Left hindlimb (tissue), 1 donor: ENCODE measurements at regions not wholly inside any gene's neighbourhood (a gene's known extent, or its start where the extent isn't known, plus 50 kb on each side); places are given as distances from the start of the nearest gene placed in this dataset.

Source experiments
- DNase-seq: peaks from one replicate; pipeline ENCODE4 v3.0.0-alpha.2; 2018

- DNase-seq = no peak
Measured at GRCh38 chrX:143171703-143172102, 146.0 kb downstream of the SPANXN4 start.

- DNase-seq = no peak
Measured at GRCh38 chrX:143165778-143166177, 140.1 kb downstream of the SPANXN4 start.

GRCh38 chrX:143139681-143140080 lies 114.0 kb downstream of the SPANXN4 start:
- DNase-seq = no peak

DNA sequence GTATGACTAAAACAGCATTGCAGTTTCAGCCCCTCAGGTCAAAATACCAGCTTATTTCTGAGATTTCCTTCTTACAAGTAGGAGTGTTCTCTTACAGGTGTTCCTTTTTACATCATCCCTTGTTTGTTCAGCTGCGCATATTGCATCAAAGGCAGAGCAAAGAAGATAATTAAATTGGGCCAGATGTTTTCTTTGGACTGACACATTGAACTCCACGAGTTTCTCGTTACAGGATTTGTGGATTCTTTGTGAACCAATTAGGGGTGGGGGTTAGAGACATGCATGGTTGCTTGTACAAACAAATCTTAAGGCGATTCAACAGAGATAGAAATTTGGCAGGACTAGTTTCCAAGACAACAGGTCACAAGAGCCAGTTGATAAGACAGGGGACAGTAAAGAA lies 95.7 kb downstream of the SPANXN4 start:
- no peak for DNase-seq

DNA sequence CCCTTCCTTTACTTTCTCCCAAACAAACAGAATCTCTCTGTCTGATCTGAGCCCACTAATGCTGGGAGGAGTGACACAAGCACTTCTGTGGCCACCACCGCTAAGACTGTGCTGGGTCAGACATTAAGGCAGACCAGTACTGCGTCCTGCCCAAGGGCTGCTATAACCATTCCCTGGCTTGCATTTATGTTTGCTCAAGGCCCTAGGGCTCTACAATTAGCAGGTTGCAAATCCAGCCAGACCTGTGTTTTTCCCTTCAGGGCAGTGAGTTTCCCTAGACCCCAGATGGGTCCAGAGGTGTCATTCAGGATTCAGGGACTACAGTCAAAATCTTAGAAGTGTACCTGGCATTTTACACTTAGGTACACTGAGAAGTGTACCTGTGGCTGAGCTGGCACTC lies 89.7 kb downstream of the SPANXN4 start:
- no peak for DNase-seq

DNA sequence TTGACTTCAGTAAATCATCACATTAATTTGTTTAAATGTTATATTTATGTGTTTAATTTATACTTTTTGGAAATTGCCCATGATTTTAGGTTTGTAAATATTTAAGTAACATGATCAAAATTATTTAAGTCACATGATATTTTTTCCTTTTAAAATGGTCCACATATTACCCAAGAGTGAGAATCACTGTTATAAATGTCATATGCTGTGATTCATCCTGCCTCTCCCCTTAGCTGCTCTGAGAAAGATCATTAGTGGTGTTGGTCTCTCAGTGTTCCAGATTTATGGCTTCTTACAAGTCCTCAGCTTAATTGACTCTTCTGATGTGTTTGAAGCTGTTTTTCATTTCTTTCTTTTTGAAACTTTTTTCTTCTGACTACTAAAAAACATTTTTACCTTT lies 70.1 kb downstream of the SPANXN4 start:
- DNase-seq = no peak

DNA sequence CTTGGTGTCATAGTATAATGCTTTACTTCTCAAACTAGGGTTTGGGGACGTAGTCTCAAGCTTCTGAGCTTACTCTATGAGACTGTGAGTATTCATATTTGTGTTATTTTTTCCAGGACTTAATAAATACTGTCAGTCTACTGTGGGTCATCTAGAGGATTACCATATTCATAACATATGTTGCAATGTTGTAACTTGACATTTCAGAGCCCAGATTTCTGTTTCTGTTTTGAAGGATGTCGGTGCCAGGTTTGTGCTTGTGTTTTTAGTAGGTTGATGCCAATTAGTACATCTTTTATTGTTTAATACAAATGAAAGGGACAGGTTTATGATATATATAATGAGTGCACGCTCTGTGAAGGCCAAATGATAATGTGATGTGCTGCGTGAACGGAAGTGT lies 69.6 kb downstream of the SPANXN4 start:
- DNase-seq = no peak

- no peak for DNase-seq
Measured at GRCh38 chrX:143094417-143095023, 68.8 kb downstream of the SPANXN4 start.
